ENCODE measurements at regions not wholly inside any gene's neighbourhood (a gene's known extent, or its start where the extent isn't known, plus 50 kb on each side); places are given as distances from the start of the nearest gene placed in this dataset.

- TF ChIP-seq EP300 (IDR thresholded peaks at IDR 0.05; ENCODE audit: borderline replicate concordance) (no peak), USF1 (IDR thresholded peaks at IDR 0.05) (no peak), YY1 (IDR thresholded peaks at IDR 0.05; ENCODE audit: low read depth) (no peak), TAF1 (IDR thresholded peaks at IDR 0.05; ENCODE audit: low read depth) (no peak), ZBTB7A (IDR thresholded peaks at IDR 0.05; ENCODE audit: low read depth) (no peak), EGR1 (IDR thresholded peaks at IDR 0.05) (no peak), RAD21 (IDR thresholded peaks at IDR 0.05; ENCODE audit: low read depth) (no peak)
These were observed 81.5 kb upstream of the NEBL start for GRCh38 chr10:20978617-20979016.

GRCh38 chr10:20977300-20977699, 80.2 kb upstream of the NEBL start:
- TF ChIP-seq TEAD4 (IDR thresholded peaks at IDR 0.05) (no peak), REST (IDR thresholded peaks at IDR 0.05; ENCODE audit: low read depth) (no peak), MAX (IDR thresholded peaks at IDR 0.05) (no peak), NFIC (IDR thresholded peaks at IDR 0.05) (no peak), TCF12 (IDR thresholded peaks at IDR 0.05; ENCODE audit: low read depth) (no peak), EP300 (IDR thresholded peaks at IDR 0.05; ENCODE audit: borderline replicate concordance) (no peak), YY1 (IDR thresholded peaks at IDR 0.05; ENCODE audit: low read depth) (no peak), ZBTB7A (IDR thresholded peaks at IDR 0.05; ENCODE audit: low read depth) (no peak), CREB1 (IDR thresholded peaks at IDR 0.05; ENCODE audit: low read depth) (no peak), FOXM1 (IDR thresholded peaks at IDR 0.05; ENCODE audit: borderline replicate concordance, low read depth) (no peak), RAD21 (IDR thresholded peaks at IDR 0.05; ENCODE audit: low read depth) (no peak)

GRCh38 chr10:20976891-20977290, 79.8 kb upstream of the NEBL start:
- TF ChIP-seq ZBTB7A (IDR thresholded peaks at IDR 0.05; ENCODE audit: low read depth): no peak
- TF ChIP-seq FOXM1 (IDR thresholded peaks at IDR 0.05; ENCODE audit: borderline replicate concordance, low read depth): no peak
- no peak for TF ChIP-seq REST (IDR thresholded peaks at IDR 0.05; ENCODE audit: low read depth)
- TF ChIP-seq YY1 (IDR thresholded peaks at IDR 0.05; ENCODE audit: low read depth): no peak
- no peak for TF ChIP-seq USF1 (IDR thresholded peaks at IDR 0.05)
- TF ChIP-seq TAF1 (IDR thresholded peaks at IDR 0.05; ENCODE audit: low read depth): no peak
- TF ChIP-seq RAD21 (IDR thresholded peaks at IDR 0.05; ENCODE audit: low read depth): no peak
- TF ChIP-seq EP300 (IDR thresholded peaks at IDR 0.05; ENCODE audit: borderline replicate concordance): no peak
- no peak for TF ChIP-seq EGR1 (IDR thresholded peaks at IDR 0.05)
- no peak for TF ChIP-seq TEAD4 (IDR thresholded peaks at IDR 0.05)
- no peak for TF ChIP-seq NFIC (IDR thresholded peaks at IDR 0.05)
- no peak for TF ChIP-seq MAX (IDR thresholded peaks at IDR 0.05)
- no peak for TF ChIP-seq CEBPB (IDR thresholded peaks at IDR 0.05)
- no peak for TF ChIP-seq CREB1 (IDR thresholded peaks at IDR 0.05; ENCODE audit: low read depth)

- TF ChIP-seq RAD21 (IDR thresholded peaks at IDR 0.05; ENCODE audit: low read depth) (no peak), CEBPB (IDR thresholded peaks at IDR 0.05) (no peak), CREB1 (IDR thresholded peaks at IDR 0.05; ENCODE audit: low read depth) (no peak), USF1 (IDR thresholded peaks at IDR 0.05) (no peak)
These were observed 79.3 kb upstream of the NEBL start for GRCh38 chr10:20976390-20976789.

GRCh38 chr10:20975236-20975635, 78.1 kb upstream of the NEBL start:
- TF ChIP-seq CREB1 (IDR thresholded peaks at IDR 0.05; ENCODE audit: low read depth) (no peak), TEAD4 (IDR thresholded peaks at IDR 0.05) (no peak), TAF1 (IDR thresholded peaks at IDR 0.05; ENCODE audit: low read depth) (no peak), YY1 (IDR thresholded peaks at IDR 0.05; ENCODE audit: low read depth) (no peak), FOXM1 (IDR thresholded peaks at IDR 0.05; ENCODE audit: borderline replicate concordance, low read depth) (no peak), EGR1 (IDR thresholded peaks at IDR 0.05) (no peak), TCF12 (IDR thresholded peaks at IDR 0.05; ENCODE audit: low read depth) (no peak), CEBPB (IDR thresholded peaks at IDR 0.05) (no peak), RAD21 (IDR thresholded peaks at IDR 0.05; ENCODE audit: low read depth) (no peak), USF1 (IDR thresholded peaks at IDR 0.05) (no peak), MAX (IDR thresholded peaks at IDR 0.05) (no peak), NFIC (IDR thresholded peaks at IDR 0.05) (no peak), ZBTB7A (IDR thresholded peaks at IDR 0.05; ENCODE audit: low read depth) (no peak), EP300 (IDR thresholded peaks at IDR 0.05; ENCODE audit: borderline replicate concordance) (no peak), REST (IDR thresholded peaks at IDR 0.05; ENCODE audit: low read depth) (no peak)

All from Ishikawa (cell line).